ENCODE measurements at regions not wholly inside any gene's neighbourhood (a gene's known extent, or its start where the extent isn't known, plus 50 kb on each side); places are given as distances from the start of the nearest gene placed in this dataset.

GRCh38 chr4:54560513-54560912, 97.2 kb upstream of the KIT start:
- no peak overlapping the region for H2BK5ac ChIP-seq (ENCODE audit: low read depth, low read length, poor library complexity, severe bottlenecking)
- H3K4me1 ChIP-seq (ENCODE audit: control insufficient read depth, insufficient read depth, low read length): no peaks in the 10 kb centered on the region; the same call in 1 of the 2 replicates
- ChIA-PET CTCF (no interaction called here), POLR2A (ENCODE audit: unreplicated experiment) (no interaction called here)
- no peaks in the 10 kb centered on the region for H3K79me1 ChIP-seq (ENCODE audit: low read depth in 1 of 2, low read length in 2 of 2)
- ATAC-seq (ENCODE audit: low read depth) (no peak), DNase-seq (no peak)
- intact Hi-C loops (cut with micrococcal nuclease) (no loop called here), in situ Hi-C loops (cut with MboI; ENCODE audit: low sequenced_read_pairs) (no loop called here), dilution Hi-C loops (cut with HindIII; ENCODE audit: low sequenced_read_pairs, unreplicated experiment) (no loop called here)
- H3K9me3 ChIP-seq (ENCODE audit: control insufficient read depth, insufficient read depth, low read length): no peaks in the 10 kb centered on the region
- H4K91ac ChIP-seq (ENCODE audit: insufficient read depth, low read depth, low read length): no peak overlapping the region
- no peaks in the 10 kb centered on the region for H3K9me1 ChIP-seq (ENCODE audit: insufficient read depth, low read length)
- H3K9ac ChIP-seq (ENCODE audit: low read depth, low read length): no peak overlapping the region
- H3K4ac ChIP-seq (ENCODE audit: low read depth, low read length): no peak overlapping the region
- no peak overlapping the region for H2BK15ac ChIP-seq (ENCODE audit: low read depth, low read length)
- H3K4me3 ChIP-seq (ENCODE audit: insufficient read depth, low read depth, low read length): no peak overlapping the region
- H4K20me1 ChIP-seq (ENCODE audit: insufficient read depth, low read length): no peaks in the 10 kb centered on the region
- H2AK5ac ChIP-seq (ENCODE audit: low read depth, low read length): no peak overlapping the region
- no TSS peak for BruUV-seq (replicated peaks)
- H3K4me2 ChIP-seq (ENCODE audit: low read depth, low read length): no peak overlapping the region
- no peak overlapping the region for H4K8ac ChIP-seq (ENCODE audit: low read depth in 2 of 2, low read length in 2 of 2)
- no peak overlapping the region for H2BK120ac ChIP-seq (ENCODE audit: low read depth, low read length)
- H3K14ac ChIP-seq (replicated peaks; ENCODE audit: low read depth, low read length): no peak overlapping the region
- no peak overlapping the region for H2AK9ac ChIP-seq (replicated peaks; ENCODE audit: low read depth, low read length, poor library complexity)
- WGBS, 2 experiments (ENCODE audit: extremely low coverage in 2 of 2, insufficient read length in 1 of 2): 63% methylated on average over 1 of the region's 4 CpGs; no CpG with 5 or more reads in 1 of the 2 experiments
- TF ChIP-seq CEBPB (IDR thresholded peaks at IDR 0.05; ENCODE audit: low read depth, low read length): no peak
- no peak for TF ChIP-seq ELK1 (IDR thresholded peaks at IDR 0.05; ENCODE audit: borderline replicate concordance, low read depth, low read length)
- TF ChIP-seq MXI1 (IDR thresholded peaks at IDR 0.05; ENCODE audit: borderline replicate concordance, low read depth, low read length): no peak
- TF ChIP-seq BHLHE40 (IDR thresholded peaks at IDR 0.05; ENCODE audit: low read depth, low read length): no peak
- TF ChIP-seq MAZ (IDR thresholded peaks at IDR 0.05; ENCODE audit: borderline replicate concordance, low read depth, low read length): no peak
- no peak for TF ChIP-seq POLR2A (IDR thresholded peaks at IDR 0.05; ENCODE audit: low read depth, low read length)
- TF ChIP-seq FOS (IDR thresholded peaks at IDR 0.05; ENCODE audit: low read depth, low read length): no peak
- no peak for TF ChIP-seq MAFK (IDR thresholded peaks at IDR 0.05; ENCODE audit: low read depth, low read length)
- no peak overlapping the region for H3K23ac ChIP-seq (ENCODE audit: low read depth, low read length)
- no peak overlapping the region for H2BK20ac ChIP-seq (ENCODE audit: low read depth, low read length)
- H3K36me3 ChIP-seq (ENCODE audit: control insufficient read depth, insufficient read depth, low read length): no peaks in the 10 kb centered on the region
- H3K18ac ChIP-seq (ENCODE audit: low read depth, low read length): no peak overlapping the region
- H4K5ac ChIP-seq (ENCODE audit: low read depth, low read length): no peak overlapping the region
- no peak overlapping the region for H3K56ac ChIP-seq (ENCODE audit: extremely low read depth, insufficient read depth, low read length)
- H2AFZ ChIP-seq (replicated peaks; ENCODE audit: low read length, poor library complexity): no peak overlapping the region
- no peaks in the 10 kb centered on the region for H3K27me3 ChIP-seq (ENCODE audit: control insufficient read depth, insufficient read depth, low read length)
- no peak overlapping the region for H3K27ac ChIP-seq (ENCODE audit: insufficient read depth, low read length)

Data from IMR-90 (cell line).